SU-DHL-6 (cell line): ENCODE measurements at regions not wholly inside any gene's neighbourhood (a gene's known extent, or its start where the extent isn't known, plus 50 kb on each side); places are given as distances from the start of the nearest gene placed in this dataset.

Experiments used
- EZH2phosphoT487 ChIP-seq: fragments of 200-600 bp; sonication (generic), shearing (Covaris generic); conservative IDR thresholded peaks from 2 replicates; pipeline ENCODE4 v1.6.1; 2018; ENCODE audit warnings: mild to moderate bottlenecking, antibody characterized with exemption, low read length, moderate library complexity, mixed read lengths
- TF ChIP-seq, protein P1 (sequence below): fragments of 200-600 bp; sonication (generic); IDR thresholded peaks from one replicate; pipeline ENCODE4 v1.5.1; 2017; ENCODE audit warnings: antibody characterized with exemption, mild to moderate bottlenecking, low read length, moderate library complexity; ENCODE audit not compliant: insufficient read depth, poor library complexity, severe bottlenecking

GRCh38 chr1:5511381-5512097, 480.7 kb downstream of the NPHP4 start:
- TF ChIP-seq, protein P1, sequence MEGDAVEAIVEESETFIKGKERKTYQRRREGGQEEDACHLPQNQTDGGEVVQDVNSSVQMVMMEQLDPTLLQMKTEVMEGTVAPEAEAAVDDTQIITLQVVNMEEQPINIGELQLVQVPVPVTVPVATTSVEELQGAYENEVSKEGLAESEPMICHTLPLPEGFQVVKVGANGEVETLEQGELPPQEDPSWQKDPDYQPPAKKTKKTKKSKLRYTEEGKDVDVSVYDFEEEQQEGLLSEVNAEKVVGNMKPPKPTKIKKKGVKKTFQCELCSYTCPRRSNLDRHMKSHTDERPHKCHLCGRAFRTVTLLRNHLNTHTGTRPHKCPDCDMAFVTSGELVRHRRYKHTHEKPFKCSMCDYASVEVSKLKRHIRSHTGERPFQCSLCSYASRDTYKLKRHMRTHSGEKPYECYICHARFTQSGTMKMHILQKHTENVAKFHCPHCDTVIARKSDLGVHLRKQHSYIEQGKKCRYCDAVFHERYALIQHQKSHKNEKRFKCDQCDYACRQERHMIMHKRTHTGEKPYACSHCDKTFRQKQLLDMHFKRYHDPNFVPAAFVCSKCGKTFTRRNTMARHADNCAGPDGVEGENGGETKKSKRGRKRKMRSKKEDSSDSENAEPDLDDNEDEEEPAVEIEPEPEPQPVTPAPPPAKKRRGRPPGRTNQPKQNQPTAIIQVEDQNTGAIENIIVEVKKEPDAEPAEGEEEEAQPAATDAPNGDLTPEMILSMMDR = no peak
- no peak for TF ChIP-seq EZH2phosphoT487
